ENCODE measurements at regions not wholly inside any gene's neighbourhood (a gene's known extent, or its start where the extent isn't known, plus 50 kb on each side); places are given as distances from the start of the nearest gene placed in this dataset.

DNA sequence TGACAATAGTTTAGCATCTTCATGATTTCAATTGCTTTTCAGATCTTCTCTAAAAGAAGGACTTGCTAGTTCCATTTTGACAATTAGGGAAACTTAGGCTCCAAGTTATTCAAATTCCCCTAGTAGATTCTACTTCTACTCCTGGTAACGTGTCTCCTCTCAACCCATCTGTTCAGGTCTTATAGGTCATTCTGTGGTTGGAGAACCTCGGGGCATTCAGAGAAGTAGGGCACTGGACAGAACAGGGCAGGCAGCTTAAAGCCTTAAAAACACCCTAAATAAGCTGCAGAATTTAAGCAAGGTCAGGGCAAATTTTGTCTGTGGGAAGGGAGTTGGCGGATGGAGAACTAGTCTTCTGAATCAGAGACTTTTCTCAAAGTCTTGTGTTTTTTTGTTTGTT lies 132.4 kb downstream of the TMEM174 start:
- Histone ChIP-seq H3K9ac (no peak overlapping the region), H3K9me3 (no peaks in the 10 kb centered on the region), H3F3A (replicated peaks; ENCODE audit: insufficient read depth) (peaks cover 4% of the 10 kb centered on the region), H3K27ac (ENCODE audit: low read depth in 2 of 2, low read length in 1 of 2) (no peak overlapping the region), H3K4me1 (ENCODE audit: control insufficient read depth in 1 of 2, insufficient read depth in 2 of 2, low read depth in 1 of 2, low read length in 1 of 2) (no peaks in the 10 kb centered on the region; a peak in 1 of 4 replicates), H3K4me3 (ENCODE audit: low read depth in 2 of 2, low read length in 1 of 2) (no peak overlapping the region), H3K36me3 (replicated peaks in 1 of 2; ENCODE audit: control insufficient read depth in 1 of 2, insufficient read depth in 2 of 2, low read length in 1 of 2) (no peaks in the 10 kb centered on the region), H3K9me2 (no peaks in the 10 kb centered on the region), H2AFZ (ENCODE audit: low read depth) (no peak overlapping the region), H3K27me3 (ENCODE audit: insufficient read depth) (no peaks in the 10 kb centered on the region), H3K4me2 (no peak overlapping the region), H3K79me2 (ENCODE audit: insufficient read depth) (no peaks in the 10 kb centered on the region), H4K20me1 (ENCODE audit: insufficient read depth) (no peaks in the 10 kb centered on the region)
- 64% methylated on average over 3 of the region's 3 CpGs for WGBS (ENCODE audit: low lambda C conversion rate)
- ChIA-PET POLR2A (no interaction called here), CTCF (interaction anchor here (2.7 to 3.8 kb wide), 3 partner anchors 90 to 150 kb away, joined by 11 to 14 read pairs (median 12); no protein-coding TSS in a partner anchor)
- TF ChIP-seq CHD2 (IDR thresholded peaks at IDR 0.05; ENCODE audit: low read length, partially characterized antibody) (no peak), POLR2AphosphoS5 (IDR thresholded peaks at IDR 0.05; ENCODE audit: low read depth, low read length) (no peak), YY1 (IDR thresholded peaks at IDR 0.05; ENCODE audit: low read depth) (no peak), RAD21 (IDR thresholded peaks at IDR 0.05; ENCODE audit: low read length) (no peak), RCOR1 (IDR thresholded peaks at IDR 0.05; ENCODE audit: low read length) (no peak), FOXJ3 (CRISPR knock-in tag; IDR thresholded peaks at IDR 0.05) (no peak), ELF1 (IDR thresholded peaks at IDR 0.05) (no peak), RXRA (IDR thresholded peaks at IDR 0.05; ENCODE audit: borderline replicate concordance, low read depth) (no peak), SMC3 (IDR thresholded peaks at IDR 0.05; ENCODE audit: low read depth, low read length) (no peak)
- TF ChIP-seq, protein P1, sequence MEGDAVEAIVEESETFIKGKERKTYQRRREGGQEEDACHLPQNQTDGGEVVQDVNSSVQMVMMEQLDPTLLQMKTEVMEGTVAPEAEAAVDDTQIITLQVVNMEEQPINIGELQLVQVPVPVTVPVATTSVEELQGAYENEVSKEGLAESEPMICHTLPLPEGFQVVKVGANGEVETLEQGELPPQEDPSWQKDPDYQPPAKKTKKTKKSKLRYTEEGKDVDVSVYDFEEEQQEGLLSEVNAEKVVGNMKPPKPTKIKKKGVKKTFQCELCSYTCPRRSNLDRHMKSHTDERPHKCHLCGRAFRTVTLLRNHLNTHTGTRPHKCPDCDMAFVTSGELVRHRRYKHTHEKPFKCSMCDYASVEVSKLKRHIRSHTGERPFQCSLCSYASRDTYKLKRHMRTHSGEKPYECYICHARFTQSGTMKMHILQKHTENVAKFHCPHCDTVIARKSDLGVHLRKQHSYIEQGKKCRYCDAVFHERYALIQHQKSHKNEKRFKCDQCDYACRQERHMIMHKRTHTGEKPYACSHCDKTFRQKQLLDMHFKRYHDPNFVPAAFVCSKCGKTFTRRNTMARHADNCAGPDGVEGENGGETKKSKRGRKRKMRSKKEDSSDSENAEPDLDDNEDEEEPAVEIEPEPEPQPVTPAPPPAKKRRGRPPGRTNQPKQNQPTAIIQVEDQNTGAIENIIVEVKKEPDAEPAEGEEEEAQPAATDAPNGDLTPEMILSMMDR (IDR thresholded peaks at IDR 0.05), result no peak
- no peak for DNase-seq

DNA sequence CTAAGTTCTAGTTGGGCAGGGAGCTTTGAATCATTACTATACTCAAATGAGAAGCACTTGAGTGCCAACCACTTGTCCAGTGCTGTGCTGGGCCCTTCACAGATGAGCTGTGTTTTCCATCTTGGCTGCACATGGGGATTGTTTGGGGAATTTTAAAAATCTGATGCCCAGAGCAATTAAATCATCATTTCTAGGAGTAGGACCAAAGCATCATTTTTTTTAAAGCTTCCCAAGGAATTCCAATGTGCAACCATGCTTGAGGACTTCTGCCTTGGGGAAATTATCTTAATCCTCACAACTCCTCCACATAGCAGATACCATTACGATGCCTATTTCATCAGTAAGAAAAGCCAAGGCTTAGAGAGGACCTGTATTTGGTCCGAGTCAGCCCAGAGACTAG lies 131.4 kb downstream of the TMEM174 start:
- Histone ChIP-seq H3K9ac (no peak overlapping the region), H3K79me2 (ENCODE audit: insufficient read depth) (no peaks in the 10 kb centered on the region), H3K27ac (ENCODE audit: low read depth in 2 of 2, low read length in 1 of 2) (no peak overlapping the region), H3K9me2 (no peaks in the 10 kb centered on the region), H3K27me3 (ENCODE audit: insufficient read depth) (no peaks in the 10 kb centered on the region), H3F3A (replicated peaks; ENCODE audit: insufficient read depth) (no peaks in the 10 kb centered on the region), H2AFZ (ENCODE audit: low read depth) (no peak overlapping the region), H3K4me2 (no peak overlapping the region), H4K20me1 (ENCODE audit: insufficient read depth) (no peaks in the 10 kb centered on the region), H3K36me3 (replicated peaks in 1 of 2; ENCODE audit: control insufficient read depth in 1 of 2, insufficient read depth in 2 of 2, low read length in 1 of 2) (no peaks in the 10 kb centered on the region), H3K4me3 (ENCODE audit: low read depth in 2 of 2, low read length in 1 of 2) (no peak overlapping the region), H3K9me3 (no peaks in the 10 kb centered on the region), H3K4me1 (ENCODE audit: control insufficient read depth in 1 of 2, insufficient read depth in 2 of 2, low read depth in 1 of 2, low read length in 1 of 2) (no peaks in the 10 kb centered on the region; a peak in 1 of 4 replicates)
- ChIA-PET CTCF (interaction anchor here (1.0 to 3.8 kb wide), 7 partner anchors 11 to 151 kb away, joined by 3 to 14 read pairs (median 5); no protein-coding TSS in a partner anchor), POLR2A (no interaction called here)
- TF ChIP-seq TEAD4 (IDR thresholded peaks at IDR 0.05; ENCODE audit: borderline replicate concordance, insufficient read depth) (no peak), EP300 (IDR thresholded peaks at IDR 0.05; ENCODE audit: borderline replicate concordance in 1 of 2, low read depth in 1 of 2, low read length in 1 of 2) (no peak), RAD21 (IDR thresholded peaks at IDR 0.05; ENCODE audit: low read length) (no peak), POLR2AphosphoS5 (IDR thresholded peaks at IDR 0.05; ENCODE audit: low read depth, low read length) (no peak), SIN3A (IDR thresholded peaks at IDR 0.05; ENCODE audit: borderline replicate concordance, low read depth, low read length) (no peak), MEF2A (IDR thresholded peaks at IDR 0.05; ENCODE audit: borderline replicate concordance, low read depth) (no peak)
- TF ChIP-seq, protein P2, sequence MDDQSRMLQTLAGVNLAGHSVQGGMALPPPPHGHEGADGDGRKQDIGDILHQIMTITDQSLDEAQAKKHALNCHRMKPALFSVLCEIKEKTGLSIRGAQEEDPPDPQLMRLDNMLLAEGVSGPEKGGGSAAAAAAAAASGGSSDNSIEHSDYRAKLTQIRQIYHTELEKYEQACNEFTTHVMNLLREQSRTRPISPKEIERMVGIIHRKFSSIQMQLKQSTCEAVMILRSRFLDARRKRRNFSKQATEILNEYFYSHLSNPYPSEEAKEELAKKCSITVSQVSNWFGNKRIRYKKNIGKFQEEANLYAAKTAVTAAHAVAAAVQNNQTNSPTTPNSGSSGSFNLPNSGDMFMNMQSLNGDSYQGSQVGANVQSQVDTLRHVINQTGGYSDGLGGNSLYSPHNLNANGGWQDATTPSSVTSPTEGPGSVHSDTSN (IDR thresholded peaks at IDR 0.05), result no peak
- TF ChIP-seq, protein P3, sequence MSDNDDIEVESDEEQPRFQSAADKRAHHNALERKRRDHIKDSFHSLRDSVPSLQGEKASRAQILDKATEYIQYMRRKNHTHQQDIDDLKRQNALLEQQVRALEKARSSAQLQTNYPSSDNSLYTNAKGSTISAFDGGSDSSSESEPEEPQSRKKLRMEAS (IDR thresholded peaks at IDR 0.05; ENCODE audit: low read depth), result no peak
- TF ChIP-seq, protein P4, sequence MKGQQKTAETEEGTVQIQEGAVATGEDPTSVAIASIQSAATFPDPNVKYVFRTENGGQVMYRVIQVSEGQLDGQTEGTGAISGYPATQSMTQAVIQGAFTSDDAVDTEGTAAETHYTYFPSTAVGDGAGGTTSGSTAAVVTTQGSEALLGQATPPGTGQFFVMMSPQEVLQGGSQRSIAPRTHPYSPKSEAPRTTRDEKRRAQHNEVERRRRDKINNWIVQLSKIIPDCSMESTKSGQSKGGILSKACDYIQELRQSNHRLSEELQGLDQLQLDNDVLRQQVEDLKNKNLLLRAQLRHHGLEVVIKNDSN (IDR thresholded peaks at IDR 0.05; ENCODE audit: borderline replicate concordance, low read depth), result no peak
- TF ChIP-seq, protein P5, sequence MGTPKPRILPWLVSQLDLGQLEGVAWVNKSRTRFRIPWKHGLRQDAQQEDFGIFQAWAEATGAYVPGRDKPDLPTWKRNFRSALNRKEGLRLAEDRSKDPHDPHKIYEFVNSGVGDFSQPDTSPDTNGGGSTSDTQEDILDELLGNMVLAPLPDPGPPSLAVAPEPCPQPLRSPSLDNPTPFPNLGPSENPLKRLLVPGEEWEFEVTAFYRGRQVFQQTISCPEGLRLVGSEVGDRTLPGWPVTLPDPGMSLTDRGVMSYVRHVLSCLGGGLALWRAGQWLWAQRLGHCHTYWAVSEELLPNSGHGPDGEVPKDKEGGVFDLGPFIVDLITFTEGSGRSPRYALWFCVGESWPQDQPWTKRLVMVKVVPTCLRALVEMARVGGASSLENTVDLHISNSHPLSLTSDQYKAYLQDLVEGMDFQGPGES (IDR thresholded peaks at IDR 0.05; ENCODE audit: low read depth, low read length), result no peak
- WGBS (ENCODE audit: low lambda C conversion rate), result 77% methylated on average over 2 of the region's 2 CpGs
- DNase-seq, result no peak
